PC-9 (cell line): ENCODE measurements at regions not wholly inside any gene's neighbourhood (a gene's known extent, or its start where the extent isn't known, plus 50 kb on each side); places are given as distances from the start of the nearest gene placed in this dataset.

Experiments
- EZH2 ChIP-seq: fragments of 200-600 bp; sonication (generic); IDR thresholded peaks from 2 replicates; pipeline ENCODE4 v1.8.0; 2017; ENCODE audit warnings: antibody characterized with exemption, low read depth
- TF ChIP-seq, protein P1 (sequence below): fragments of 200-600 bp; sonication (generic); conservative IDR thresholded peaks from 2 replicates; pipeline ENCODE4 v1.6.1; 2017; ENCODE audit warnings: mixed run types, antibody characterized with exemption, mild to moderate bottlenecking, moderate library complexity

DNA sequence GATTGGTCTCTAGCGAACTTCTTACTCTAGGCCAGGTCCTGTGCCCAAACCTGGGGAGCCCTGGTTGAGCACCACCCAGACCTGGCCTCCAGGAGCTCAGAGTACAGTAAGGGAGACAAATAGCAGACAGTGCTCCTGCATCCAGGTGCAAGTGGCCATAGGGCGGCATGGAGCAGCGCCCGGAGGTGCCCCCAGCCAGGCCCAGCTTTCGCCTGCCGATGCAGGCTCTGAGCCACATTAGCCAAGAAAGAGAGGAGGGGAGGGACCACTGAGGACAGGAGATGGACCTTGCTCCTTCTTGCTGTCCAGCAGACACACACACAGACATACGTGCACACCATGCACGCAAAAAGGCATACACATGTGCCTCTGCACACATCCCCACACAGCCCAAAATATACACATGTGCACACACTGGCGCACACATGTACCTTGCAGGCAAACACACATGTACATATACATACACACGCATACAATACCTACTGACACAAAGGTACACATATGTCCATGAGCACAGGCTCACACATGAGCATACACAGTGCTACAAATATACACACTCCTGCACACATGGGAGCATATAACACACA is 68.7 kb upstream of the FGF3 start:
- TF ChIP-seq, protein P1, sequence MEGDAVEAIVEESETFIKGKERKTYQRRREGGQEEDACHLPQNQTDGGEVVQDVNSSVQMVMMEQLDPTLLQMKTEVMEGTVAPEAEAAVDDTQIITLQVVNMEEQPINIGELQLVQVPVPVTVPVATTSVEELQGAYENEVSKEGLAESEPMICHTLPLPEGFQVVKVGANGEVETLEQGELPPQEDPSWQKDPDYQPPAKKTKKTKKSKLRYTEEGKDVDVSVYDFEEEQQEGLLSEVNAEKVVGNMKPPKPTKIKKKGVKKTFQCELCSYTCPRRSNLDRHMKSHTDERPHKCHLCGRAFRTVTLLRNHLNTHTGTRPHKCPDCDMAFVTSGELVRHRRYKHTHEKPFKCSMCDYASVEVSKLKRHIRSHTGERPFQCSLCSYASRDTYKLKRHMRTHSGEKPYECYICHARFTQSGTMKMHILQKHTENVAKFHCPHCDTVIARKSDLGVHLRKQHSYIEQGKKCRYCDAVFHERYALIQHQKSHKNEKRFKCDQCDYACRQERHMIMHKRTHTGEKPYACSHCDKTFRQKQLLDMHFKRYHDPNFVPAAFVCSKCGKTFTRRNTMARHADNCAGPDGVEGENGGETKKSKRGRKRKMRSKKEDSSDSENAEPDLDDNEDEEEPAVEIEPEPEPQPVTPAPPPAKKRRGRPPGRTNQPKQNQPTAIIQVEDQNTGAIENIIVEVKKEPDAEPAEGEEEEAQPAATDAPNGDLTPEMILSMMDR, result no peak
- no peak for TF ChIP-seq EZH2
